ENCODE measurements at regions not wholly inside any gene's neighbourhood (a gene's known extent, or its start where the extent isn't known, plus 50 kb on each side); places are given as distances from the start of the nearest gene placed in this dataset.

DNA sequence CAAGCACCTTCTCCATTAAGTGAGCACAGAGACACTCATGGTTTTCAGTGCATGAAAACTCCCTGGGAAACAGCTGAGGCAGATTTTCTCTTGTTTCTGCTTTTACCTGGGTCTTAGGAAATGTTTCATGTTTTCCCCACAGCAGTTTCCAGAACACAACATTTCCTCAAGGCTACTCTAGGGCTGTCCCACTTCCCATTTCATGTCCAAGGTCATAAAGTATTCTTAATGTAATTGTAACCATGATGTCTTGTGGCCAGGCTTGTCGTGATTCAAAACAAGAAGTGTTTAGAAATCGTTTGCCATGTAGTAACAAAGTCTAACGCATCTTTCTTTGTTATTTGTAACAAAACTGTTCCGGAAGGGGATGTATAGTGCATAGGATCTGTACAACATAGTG, 83.8 kb upstream of the NRP1 start:
- no peak for DNase-seq (ENCODE audit: low read depth)

- DNase-seq (ENCODE audit: low read depth): no peak
These were observed 82.2 kb upstream of the NRP1 start for GRCh38 chr10:33416691-33417090.

DNA sequence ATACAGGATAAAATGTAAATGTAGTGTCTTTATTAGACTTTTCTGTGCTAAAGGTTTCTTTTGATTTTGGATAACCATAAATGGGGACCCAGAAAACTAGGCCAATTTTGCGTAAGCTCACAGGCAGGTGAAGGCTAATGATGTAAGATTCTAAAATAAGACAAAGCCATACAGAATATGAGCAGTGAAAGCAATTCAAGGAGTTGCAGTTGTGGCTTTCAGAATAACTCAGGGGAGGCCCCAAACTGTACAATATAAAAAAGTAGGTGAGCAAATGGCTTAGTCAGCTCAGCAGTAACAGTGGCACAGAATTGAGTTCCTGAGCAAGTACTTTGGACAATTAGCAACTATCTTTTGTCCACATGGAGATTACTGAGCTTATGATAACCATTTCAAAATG, 81.7 kb upstream of the NRP1 start:
- no peak for DNase-seq (ENCODE audit: low read depth)

DNA sequence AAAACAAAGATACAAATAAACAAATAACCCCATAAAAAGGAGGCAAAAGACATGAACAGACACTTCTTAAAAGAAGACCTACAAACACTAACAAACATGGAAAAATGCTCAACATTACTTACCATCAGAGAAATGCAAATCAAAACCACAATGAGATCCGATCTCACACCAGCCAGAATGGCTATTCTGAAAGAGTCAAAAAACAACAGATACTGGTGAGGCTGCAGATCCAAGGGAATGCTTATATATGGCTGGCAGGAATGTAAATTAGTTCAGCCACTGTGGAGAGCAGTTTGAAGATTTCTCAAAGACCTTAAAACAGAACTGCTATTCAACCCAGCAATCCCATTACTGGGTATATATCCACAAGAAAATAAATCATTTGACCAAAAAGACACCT, 80.4 kb upstream of the NRP1 start:
- DNase-seq (ENCODE audit: low read depth): peak; percentile 11

DNA sequence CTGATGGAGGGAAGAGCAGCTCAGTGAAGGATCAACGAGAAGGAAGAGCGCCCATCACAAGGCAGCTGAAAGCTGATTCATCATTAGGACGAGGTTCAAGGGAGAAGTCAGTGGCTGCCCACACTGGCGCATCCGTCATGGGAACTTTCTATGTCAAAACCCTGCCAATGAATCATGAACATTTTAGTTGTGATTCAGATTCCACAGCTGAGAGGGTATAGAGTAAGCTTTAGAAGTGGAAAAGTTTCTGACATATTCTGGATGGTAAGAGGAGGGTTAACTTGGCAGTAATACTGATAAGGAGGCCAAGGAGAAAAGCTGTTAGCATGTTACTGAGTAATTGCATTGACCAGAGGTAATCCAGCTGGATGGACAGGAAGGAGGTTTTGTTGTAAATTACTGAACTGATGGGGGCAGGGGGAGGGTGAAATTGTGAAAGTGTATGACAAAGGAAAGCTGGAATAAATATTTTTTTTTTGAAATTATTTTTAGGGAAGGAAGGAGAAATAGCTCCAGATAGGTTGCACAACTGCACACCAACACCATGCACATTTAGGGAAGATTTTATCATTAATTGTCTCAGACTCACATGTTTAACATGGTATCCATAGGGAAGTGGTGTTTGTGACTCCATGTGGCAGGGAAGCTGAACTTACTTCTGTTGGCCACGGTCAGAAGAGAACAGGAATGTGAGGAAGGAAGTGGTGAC, 78.3 kb upstream of the NRP1 start:
- peak; percentile 90 for DNase-seq (ENCODE audit: low read depth)

- DNase-seq (ENCODE audit: low read depth): peak; percentile 29
These were observed 77.8 kb upstream of the NRP1 start for GRCh38 chr10:33412241-33412640.

DNA sequence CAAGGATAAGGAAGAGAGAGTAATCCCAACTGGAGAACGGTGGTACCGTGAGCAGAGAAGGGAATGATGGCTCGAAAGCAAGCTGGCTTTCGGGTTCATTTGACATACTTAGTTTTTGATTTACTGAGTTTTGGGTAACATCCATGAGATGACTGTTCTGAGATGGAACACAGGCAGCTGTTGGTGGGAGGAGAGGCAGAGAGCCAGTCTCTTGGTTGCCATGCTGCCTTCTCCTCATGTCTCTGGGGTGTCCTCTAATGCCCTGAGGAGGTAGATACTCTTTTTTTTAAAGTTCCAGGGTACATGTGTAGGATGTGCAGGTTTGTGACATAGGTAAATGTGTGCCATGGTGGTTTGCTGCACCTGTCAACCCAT, 76.4 kb upstream of the NRP1 start:
- no peak for DNase-seq (ENCODE audit: low read depth)

DNA sequence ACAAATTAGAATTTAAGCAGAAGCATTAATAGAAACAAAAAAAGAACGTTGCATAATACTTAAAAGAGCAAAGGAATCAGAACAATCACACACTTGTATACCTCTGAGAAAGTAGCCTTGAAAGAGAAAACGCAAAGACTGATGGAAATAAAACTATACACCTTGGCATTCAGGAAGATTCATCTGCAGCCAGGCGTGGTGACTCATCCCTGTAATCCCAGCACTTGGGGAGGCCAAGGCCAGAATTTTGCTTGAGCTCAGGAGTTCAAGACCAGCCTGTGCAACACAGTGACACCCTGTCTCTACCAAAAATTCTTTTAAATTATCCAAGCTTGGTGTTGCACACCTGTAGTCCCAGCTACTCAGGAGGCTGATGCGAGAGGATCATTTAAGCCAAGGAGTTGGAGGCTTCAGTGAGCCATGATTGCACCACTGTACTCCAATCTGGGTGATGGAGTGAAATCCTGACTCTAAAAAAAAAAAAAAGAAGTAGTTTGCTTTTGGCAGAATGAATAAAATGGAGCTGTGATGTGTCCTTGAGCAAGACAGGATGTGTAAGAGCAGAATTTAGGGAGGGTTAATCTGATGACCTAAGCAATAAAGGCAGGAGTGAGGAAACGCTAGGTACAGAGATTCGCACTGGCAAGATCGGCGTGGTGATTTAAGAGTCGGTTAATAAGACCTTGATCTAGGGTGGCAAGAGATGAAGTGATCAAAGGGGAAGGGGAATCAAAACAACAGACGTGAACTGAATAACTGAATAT, 75.8 kb upstream of the NRP1 start:
- DNase-seq (ENCODE audit: low read depth): peak; percentile 38

GRCh38 chr10:33406596-33406995, 72.1 kb upstream of the NRP1 start:
- DNase-seq (ENCODE audit: low read depth): no peak

- no peak for DNase-seq (ENCODE audit: low read depth)
These were observed 68.0 kb upstream of the NRP1 start for GRCh38 chr10:33402220-33403073.

DNA sequence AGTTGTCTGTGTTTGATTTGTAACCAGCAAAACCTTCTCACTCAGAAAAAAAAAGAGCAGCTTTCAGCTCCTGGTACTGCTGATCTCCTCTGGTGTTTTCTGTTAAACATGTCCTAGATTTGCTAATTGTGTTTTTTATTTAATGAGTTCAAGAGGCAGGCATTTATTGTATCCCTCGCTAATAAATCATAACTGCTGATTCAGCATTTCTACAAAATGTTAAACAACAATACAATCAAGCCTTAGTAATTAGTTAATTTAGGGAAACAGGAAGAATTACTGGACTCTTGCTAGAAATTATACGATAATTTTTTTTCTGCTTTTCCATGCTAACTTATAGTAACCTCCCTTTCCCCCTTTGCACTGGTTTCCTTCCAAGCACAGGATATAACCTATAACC, 66.8 kb upstream of the NRP1 start:
- no peak for DNase-seq (ENCODE audit: low read depth)

DNA sequence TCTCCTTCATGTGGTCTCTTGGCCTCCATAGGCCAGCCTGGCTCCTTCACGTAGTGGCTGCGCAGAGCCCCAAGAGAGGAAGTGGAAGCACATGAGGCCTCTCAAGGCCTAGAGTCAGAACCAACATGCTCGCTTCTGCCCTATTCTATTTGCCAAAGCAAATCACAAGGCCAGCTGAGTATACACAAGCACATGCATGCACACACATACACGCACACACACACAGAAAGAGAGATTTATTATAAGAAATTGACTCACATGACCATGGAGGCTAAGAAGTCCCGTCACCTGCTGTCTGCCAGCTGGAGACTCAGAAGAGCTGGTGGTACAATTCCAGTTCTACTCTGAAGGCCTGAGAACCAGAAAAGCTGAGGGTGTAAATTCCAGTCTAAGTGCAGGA, 64.3 kb upstream of the NRP1 start:
- DNase-seq (ENCODE audit: low read depth): no peak

DNA sequence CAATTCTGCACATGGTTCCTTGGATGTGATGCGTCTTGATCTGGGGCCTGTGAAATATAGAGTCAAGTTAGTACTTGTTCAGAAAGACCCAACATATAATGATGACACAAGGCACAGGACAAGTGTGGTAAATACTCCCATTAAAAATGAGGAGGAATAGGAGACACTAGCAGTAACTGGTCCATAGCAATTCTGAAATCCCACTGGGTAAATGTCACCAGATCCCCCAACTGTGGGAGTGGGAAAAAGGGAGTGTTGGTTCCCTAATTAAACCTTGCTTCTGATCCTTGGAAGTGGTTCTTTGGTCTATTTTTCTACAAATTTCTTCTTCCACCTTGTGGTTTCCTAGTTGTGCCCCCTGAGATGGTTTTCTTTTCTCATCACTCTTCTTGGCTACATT, 62.5 kb upstream of the NRP1 start:
- no peak for DNase-seq (ENCODE audit: low read depth)

GRCh38 chr10:33396279-33396678, 61.8 kb upstream of the NRP1 start:
- DNase-seq (ENCODE audit: low read depth): no peak

DNA sequence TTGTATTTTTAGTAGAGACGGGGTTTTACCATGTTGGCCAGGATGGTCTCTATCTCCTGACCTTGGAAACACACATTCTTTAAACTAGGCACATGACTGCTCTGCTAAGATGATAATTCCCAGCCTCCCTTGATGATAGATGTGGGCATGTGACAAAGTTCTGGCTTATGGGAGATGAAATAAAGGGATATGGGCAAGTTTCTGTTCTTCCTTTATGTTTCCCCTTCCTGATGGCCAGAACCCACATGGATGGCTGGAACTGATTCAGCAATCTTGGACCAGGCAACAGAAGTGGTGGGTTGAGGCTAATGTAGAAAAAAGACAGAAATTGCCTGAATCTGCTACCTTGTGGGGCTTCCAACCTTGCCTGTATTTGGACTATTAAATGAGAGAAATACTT, 60.7 kb upstream of the NRP1 start:
- DNase-seq (ENCODE audit: low read depth): no peak

DNA sequence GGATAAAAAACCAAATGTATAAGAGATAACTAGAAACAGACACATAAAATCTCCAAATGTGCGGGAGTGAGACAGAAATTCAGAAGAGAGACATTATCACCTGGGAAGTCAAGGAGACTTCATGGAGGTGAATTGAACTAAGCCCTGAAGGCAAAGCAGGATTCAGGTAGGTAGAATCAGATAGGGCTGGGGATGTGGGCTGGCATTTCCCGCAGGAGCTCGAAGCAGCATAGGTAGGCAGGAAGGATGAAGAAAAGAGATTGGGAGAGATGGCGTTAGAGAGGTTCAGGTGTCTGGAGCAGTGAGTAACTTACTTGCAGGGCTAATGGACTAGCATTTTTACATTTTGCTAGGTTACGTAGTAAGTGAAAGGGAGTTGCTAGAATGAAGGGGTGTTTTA, 58.2 kb upstream of the NRP1 start:
- DNase-seq (ENCODE audit: low read depth): no peak

DNA sequence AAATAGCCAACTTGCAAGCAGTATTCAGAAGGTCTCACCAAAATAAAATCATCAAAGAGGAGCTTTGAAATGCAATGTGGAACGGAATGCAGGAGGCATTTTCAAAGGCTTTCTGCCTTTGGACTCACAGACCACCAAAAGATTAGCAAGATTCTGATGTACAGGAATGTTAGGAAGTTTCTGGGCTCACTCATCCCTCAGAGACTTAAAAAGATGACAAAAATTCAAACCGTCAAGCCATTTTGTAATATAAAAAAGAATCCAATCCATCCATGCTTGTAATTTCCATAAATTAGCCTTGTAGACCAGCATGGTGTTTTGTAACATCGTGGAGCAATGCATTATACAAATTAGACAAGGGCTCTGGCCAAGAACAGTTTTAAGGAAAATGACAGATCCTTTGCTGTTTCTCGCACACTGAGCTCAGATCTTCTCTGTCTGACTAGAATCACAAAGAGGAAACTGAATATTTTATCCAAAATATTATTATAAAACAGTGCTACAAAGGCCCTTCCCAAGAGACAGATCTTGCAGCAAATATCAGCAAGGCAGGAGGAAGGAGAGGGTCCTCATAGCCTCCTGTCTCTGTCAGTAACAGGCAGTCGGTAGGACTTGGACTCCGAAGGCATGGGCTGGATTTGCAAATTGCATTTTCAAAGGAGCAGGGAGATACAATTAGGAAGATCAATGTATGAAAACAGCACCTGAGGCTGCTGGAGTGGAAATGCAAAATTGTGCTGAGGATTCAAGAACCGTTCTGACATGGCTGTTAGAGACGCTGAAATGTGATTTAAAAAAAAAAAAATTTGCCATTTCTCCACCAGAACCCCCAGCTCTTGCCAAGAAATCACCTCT, 57.4 kb upstream of the NRP1 start:
- DNase-seq (ENCODE audit: low read depth): no peak

DNA sequence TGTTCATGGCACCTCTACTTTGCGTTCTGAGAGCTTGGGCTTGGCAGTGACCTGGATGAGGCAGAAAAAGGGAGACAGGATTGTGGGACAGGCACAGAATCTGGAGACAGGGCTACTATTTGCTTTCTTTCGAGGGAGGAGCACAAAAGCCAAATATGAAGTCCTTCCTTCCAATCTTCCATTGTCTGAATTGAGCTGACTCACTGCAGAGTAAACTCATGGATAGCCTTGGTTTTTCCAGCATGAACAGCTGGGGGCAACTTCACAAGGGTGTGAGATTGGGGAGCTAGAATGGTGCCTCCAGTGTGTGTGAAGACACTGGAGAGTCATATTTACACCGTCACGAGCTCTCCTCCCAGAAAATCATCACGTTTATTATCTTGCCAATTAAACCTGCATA, 55.6 kb upstream of the NRP1 start:
- no peak for DNase-seq (ENCODE audit: low read depth)

- DNase-seq (ENCODE audit: low read depth): no peak
These were observed 54.3 kb upstream of the NRP1 start for GRCh38 chr10:33388785-33389184.

DNA sequence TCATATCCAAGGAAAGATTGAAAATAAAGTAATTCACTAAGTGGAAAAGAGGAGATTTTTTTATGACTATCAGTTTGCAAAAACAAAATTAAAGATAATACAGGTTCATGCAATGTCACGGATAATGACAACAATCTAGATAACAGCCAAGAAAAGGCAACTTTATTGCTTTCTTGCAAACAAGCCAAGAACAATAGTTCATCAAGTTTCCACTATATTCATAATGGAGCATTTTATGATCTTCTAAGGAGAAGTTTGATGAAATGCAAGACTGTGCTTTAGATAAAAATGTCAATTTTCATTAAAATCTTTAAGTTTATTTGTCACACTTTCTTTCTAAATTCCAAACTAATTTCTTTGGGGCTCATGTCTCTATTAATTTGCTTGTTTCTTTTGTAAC, 53.9 kb upstream of the NRP1 start:
- DNase-seq (ENCODE audit: low read depth): no peak

- DNase-seq (ENCODE audit: low read depth): no peak
These were observed 53.3 kb upstream of the NRP1 start for GRCh38 chr10:33387720-33388119.

DNA sequence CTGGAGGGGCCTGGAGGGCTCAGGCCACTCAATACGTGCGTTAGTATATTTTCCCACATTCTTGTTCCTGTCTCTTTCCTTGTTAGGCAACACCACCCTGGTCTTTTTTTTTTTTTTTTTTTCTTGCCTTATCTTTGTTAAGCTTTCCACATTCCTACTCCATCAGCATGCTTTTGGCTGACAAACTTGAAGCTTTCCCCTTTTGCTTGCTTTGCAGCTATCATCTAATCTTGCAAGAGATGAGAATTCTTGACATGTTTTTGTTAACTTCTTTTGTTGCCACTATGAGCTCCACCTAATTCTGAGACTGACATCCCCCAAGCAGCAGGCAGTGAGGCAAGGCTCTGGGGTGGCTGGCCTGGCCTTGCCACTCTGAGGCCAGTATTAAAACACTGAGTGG, 52.5 kb upstream of the NRP1 start:
- DNase-seq (ENCODE audit: low read depth): no peak
